Gastroesophageal sphincter (tissue), 3 donors: ENCODE measurements at regions not wholly inside any gene's neighbourhood (a gene's known extent, or its start where the extent isn't known, plus 50 kb on each side); places are given as distances from the start of the nearest gene placed in this dataset.

Experiments
- POLR2AphosphoS5 ChIP-seq: sonication (generic); formaldehyde crosslinking; IDR thresholded peaks from one replicate; pipeline ENCODE4 v1.6.1; 2017; ENCODE audit warnings: antibody characterized with exemption
- TF ChIP-seq, protein P1 (sequence below), 4 experiments: fragments of 200-600 bp in 2 of 4; fragments of 450-650 bp in 2 of 4; sonication (generic) in 1 of 4; IDR thresholded peaks; one replicate each; pipeline ENCODE4 v1.5.1; 2017 to 2019; ENCODE audit warnings: antibody characterized with exemption in 4 of 4, mild to moderate bottlenecking in 2 of 4, moderate library complexity in 2 of 4

DNA sequence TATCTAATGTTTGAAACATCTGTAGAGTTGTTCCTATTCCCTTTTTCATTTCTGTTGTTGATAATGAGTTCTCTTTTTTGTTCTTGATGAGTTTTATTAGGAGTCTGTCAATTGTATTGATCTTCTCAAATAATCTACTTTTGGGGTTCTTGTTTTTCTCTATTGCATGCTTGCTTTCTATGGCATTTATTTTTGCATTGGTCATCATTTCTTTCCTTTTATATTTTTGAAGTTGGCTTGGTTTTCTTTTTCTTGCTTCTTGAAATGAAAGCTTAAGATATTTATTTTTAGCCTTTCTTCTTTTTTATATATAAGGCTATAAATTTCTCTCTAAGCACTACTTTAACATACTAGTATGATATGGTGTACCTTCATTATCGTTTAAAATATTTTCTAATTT is 381.8 kb downstream of the NPHP4 start:
- TF ChIP-seq, protein P1, sequence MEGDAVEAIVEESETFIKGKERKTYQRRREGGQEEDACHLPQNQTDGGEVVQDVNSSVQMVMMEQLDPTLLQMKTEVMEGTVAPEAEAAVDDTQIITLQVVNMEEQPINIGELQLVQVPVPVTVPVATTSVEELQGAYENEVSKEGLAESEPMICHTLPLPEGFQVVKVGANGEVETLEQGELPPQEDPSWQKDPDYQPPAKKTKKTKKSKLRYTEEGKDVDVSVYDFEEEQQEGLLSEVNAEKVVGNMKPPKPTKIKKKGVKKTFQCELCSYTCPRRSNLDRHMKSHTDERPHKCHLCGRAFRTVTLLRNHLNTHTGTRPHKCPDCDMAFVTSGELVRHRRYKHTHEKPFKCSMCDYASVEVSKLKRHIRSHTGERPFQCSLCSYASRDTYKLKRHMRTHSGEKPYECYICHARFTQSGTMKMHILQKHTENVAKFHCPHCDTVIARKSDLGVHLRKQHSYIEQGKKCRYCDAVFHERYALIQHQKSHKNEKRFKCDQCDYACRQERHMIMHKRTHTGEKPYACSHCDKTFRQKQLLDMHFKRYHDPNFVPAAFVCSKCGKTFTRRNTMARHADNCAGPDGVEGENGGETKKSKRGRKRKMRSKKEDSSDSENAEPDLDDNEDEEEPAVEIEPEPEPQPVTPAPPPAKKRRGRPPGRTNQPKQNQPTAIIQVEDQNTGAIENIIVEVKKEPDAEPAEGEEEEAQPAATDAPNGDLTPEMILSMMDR (IDR thresholded peaks at IDR 0.05), result no peak
- TF ChIP-seq POLR2AphosphoS5, result no peak
